A673 (cell line): ENCODE measurements at regions not wholly inside any gene's neighbourhood (a gene's known extent, or its start where the extent isn't known, plus 50 kb on each side); places are given as distances from the start of the nearest gene placed in this dataset.

Source experiments
- BruUV-seq: library from RNA; stranded (reverse); fragments of 400-500 nt; replicated peaks from 2 replicates; lab custom pipeline; 2021; lab: Mats Ljungman, UMichigan
- CTCF ChIA-PET: fragments of 300-600 bp; sonication (Branson Sonifier 250); formaldehyde crosslinking; loops from one replicate; lab custom pipeline; 2022; ENCODE audit warnings: antibody characterized with exemption; lab: Charles Lee
- POLR2A ChIA-PET: fragments of 300-600 bp; sonication (Branson Sonifier 250); formaldehyde crosslinking; loops from one replicate; lab custom pipeline; 2022; ENCODE audit warnings: antibody characterized with exemption; ENCODE audit not compliant: low non-redundant PET; lab: Charles Lee
- DNase-seq: peaks from one replicate; pipeline ENCODE4 v3.0.0-alpha.2; 2015; ENCODE audit warnings: low spot score
- H3K27ac ChIP-seq: fragments of 200-600 bp; sonication (generic); 2 replicates; pipeline ENCODE4 v1.5.1; 2016; ENCODE audit warnings: mixed run types, low read depth, mild to moderate bottlenecking, mixed read lengths, antibody characterized with exemption, low read length; ENCODE audit not compliant: poor library complexity, severe bottlenecking
- H3K27me3 ChIP-seq: fragments of 200-600 bp; sonication (generic); replicated peaks from 2 replicates; pipeline ENCODE4 v1.6.1; 2017; ENCODE audit warnings: mixed run types, low read depth, mild to moderate bottlenecking, mixed read lengths, antibody characterized with exemption, low read length; ENCODE audit not compliant: insufficient read depth, poor library complexity
- H3K36me3 ChIP-seq: fragments of 200-600 bp; sonication (generic); 2 replicates; pipeline ENCODE4 v1.6.1; 2016; ENCODE audit warnings: mixed run types, mild to moderate bottlenecking, mixed read lengths, antibody characterized with exemption, low read length; ENCODE audit not compliant: insufficient read depth, poor library complexity, severe bottlenecking
- H3K4me1 ChIP-seq: fragments of 200-600 bp; sonication (generic); 2 replicates; pipeline ENCODE4 v1.6.1; 2017; ENCODE audit warnings: mixed run types, mild to moderate bottlenecking, mixed read lengths, antibody characterized with exemption, low read length; ENCODE audit not compliant: insufficient read depth, poor library complexity, severe bottlenecking
- H3K4me3 ChIP-seq: fragments of 200-600 bp; sonication (generic); 2 replicates; pipeline ENCODE4 v1.5.1; 2016; ENCODE audit warnings: low read depth, mixed run types, mild to moderate bottlenecking, mixed read lengths, low read length; ENCODE audit not compliant: poor library complexity, severe bottlenecking
- H3K9me3 ChIP-seq: fragments of 200-600 bp; sonication (generic); 2 replicates; pipeline ENCODE4 v1.6.1; 2016; ENCODE audit warnings: mixed run types, low read depth, mild to moderate bottlenecking, mixed read lengths, antibody characterized with exemption, low read length; ENCODE audit not compliant: poor library complexity, severe bottlenecking
- EZH2 ChIP-seq: fragments of 200-600 bp; sonication (generic); IDR thresholded peaks from 2 replicates; pipeline ENCODE4 v1.6.1; 2017; ENCODE audit warnings: borderline replicate concordance, low read depth, mild to moderate bottlenecking, mixed read lengths, antibody characterized with exemption, low read length; ENCODE audit not compliant: poor library complexity, severe bottlenecking
- intact Hi-C: fragments of 100-400 bp; cut with micrococcal nuclease; formaldehyde crosslinking; loops from one replicate; pipeline ENCODE4 v1.10.0; 2022; ENCODE audit not compliant: unreplicated experiment
- TF ChIP-seq, protein P1 (sequence below): fragments of 300-800, 200-600 bp; sonication (generic); conservative IDR thresholded peaks from 2 replicates; pipeline ENCODE4 v1.5.1; 2017; ENCODE audit warnings: low read depth, mild to moderate bottlenecking, antibody characterized with exemption, low read length, moderate library complexity, mixed read lengths

GRCh38 chr6:15905488-15906419 is 223.1 kb upstream of the MYLIP start:
- H3K4me3 ChIP-seq = no peak overlapping the region
- H3K9me3 ChIP-seq = no peaks in the 10 kb centered on the region
- no peaks in the 10 kb centered on the region for H3K36me3 ChIP-seq
- no peak overlapping the region for H3K27ac ChIP-seq
- TF ChIP-seq EZH2 = no peak
- TF ChIP-seq, protein P1, sequence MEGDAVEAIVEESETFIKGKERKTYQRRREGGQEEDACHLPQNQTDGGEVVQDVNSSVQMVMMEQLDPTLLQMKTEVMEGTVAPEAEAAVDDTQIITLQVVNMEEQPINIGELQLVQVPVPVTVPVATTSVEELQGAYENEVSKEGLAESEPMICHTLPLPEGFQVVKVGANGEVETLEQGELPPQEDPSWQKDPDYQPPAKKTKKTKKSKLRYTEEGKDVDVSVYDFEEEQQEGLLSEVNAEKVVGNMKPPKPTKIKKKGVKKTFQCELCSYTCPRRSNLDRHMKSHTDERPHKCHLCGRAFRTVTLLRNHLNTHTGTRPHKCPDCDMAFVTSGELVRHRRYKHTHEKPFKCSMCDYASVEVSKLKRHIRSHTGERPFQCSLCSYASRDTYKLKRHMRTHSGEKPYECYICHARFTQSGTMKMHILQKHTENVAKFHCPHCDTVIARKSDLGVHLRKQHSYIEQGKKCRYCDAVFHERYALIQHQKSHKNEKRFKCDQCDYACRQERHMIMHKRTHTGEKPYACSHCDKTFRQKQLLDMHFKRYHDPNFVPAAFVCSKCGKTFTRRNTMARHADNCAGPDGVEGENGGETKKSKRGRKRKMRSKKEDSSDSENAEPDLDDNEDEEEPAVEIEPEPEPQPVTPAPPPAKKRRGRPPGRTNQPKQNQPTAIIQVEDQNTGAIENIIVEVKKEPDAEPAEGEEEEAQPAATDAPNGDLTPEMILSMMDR = no peak
- CTCF ChIA-PET = no interaction called here
- DNase-seq = no peak
- H3K27me3 ChIP-seq = no peaks in the 10 kb centered on the region
- H3K4me1 ChIP-seq = no peaks in the 10 kb centered on the region
- intact Hi-C loops = no loop called here
- POLR2A ChIA-PET = no interaction called here
- no TSS peak for BruUV-seq

DNA sequence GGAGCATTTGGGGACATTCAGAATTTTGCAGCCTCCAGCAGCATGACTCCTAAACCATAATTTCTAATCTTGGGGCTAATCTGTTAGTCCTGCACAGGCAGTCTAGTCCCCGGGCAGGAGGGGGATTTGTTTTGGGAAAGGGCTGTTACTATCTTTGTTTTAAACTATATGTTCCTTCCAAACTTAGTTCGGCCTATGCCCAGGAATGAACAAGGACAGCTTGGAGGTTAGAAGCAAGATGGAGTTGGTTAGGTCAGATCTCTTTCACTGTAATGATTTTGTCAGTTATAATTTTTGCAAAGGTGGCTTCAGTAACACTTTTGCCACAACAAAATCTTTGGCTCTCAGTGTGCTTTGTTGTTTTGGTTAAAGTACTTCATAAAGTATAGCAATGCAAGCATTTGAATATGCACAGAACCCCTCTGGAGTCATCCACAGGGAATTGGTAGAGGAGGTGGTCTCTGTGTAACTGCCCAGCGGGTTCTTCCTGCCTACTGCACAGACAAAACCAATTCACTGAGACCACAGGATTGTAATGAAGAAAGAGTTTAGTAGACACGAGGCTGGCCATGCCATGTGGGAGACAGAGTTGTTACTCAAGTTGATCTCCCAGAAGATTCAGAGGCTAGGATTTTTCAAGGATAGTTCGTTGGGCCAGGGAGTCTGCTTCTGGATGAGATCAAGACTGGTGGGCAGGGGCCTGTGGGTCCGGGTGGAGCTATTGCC is 224.1 kb upstream of the MYLIP start:
- POLR2A ChIA-PET = no interaction called here
- intact Hi-C loops = no loop called here

More for the DNA sequence above, 224.1 kb upstream of the MYLIP start:
- CTCF ChIA-PET = no interaction called here
- Histone ChIP-seq H3K36me3 (no peaks in the 10 kb centered on the region), H3K4me1 (no peaks in the 10 kb centered on the region), H3K27ac (no peak overlapping the region), H3K9me3 (no peaks in the 10 kb centered on the region), H3K27me3 (no peaks in the 10 kb centered on the region), H3K4me3 (no peak overlapping the region)
- no peak for TF ChIP-seq EZH2
- TF ChIP-seq, protein P1 = no peak
- DNase-seq = no peak
- BruUV-seq = no TSS peak
